H1 (cell line): ENCODE measurements at regions not wholly inside any gene's neighbourhood (a gene's known extent, or its start where the extent isn't known, plus 50 kb on each side); places are given as distances from the start of the nearest gene placed in this dataset.
"Not testable (repeated sequence)": the region's sequence is repeated elsewhere in the genome, so short reads cannot be mapped to it uniquely, and the experiment has no call there.

Experiments
- CTCF ChIA-PET: fragments of 300-600 bp; sonication (Branson Sonifier 250); formaldehyde crosslinking; loops from one replicate; lab custom pipeline; 2021; ENCODE audit not compliant: partially characterized antibody; lab: Charles Lee
- POLR2A ChIA-PET: fragments of 300-600 bp; sonication (Branson Sonifier 250); formaldehyde crosslinking; loops from one replicate; lab custom pipeline; 2021; ENCODE audit warnings: inconsistent platforms; ENCODE audit not compliant: partially characterized antibody; lab: Charles Lee
- DNase-seq, 2 experiments: peaks; one replicate each; pipeline versions ENCODE4 v3.0.0 to v3.0.0-alpha.2; 2010 to 2022; ENCODE audit warnings: low spot score in 2 of 2, low read depth in 1 of 2, mixed read lengths in 1 of 2
- FAIRE-seq: peaks from 2 replicates; lab custom pipeline; 2011; peaks lifted over from hg19 to GRCh38; lab: Jason Lieb, UNC
- H2AFZ ChIP-seq: 2 replicates; pipeline ENCODE4 v1.8.1; 2012; ENCODE audit warnings: low read length, inconsistent platforms
- H2AK5ac ChIP-seq: 2 replicates; pipeline ENCODE4 v1.6.1; 2013; ENCODE audit warnings: low read depth, low read length
- H2BK120ac ChIP-seq: replicated peaks from 2 replicates; pipeline ENCODE3; 2013; ENCODE audit warnings: low read depth, low read length, inconsistent platforms
- H2BK12ac ChIP-seq: 2 replicates; pipeline ENCODE4 v1.6.1; 2013; ENCODE audit warnings: low read depth, low read length
- H2BK15ac ChIP-seq: 2 replicates; pipeline ENCODE4 v1.6.1; 2013; ENCODE audit warnings: low read length
- H2BK20ac ChIP-seq: 2 replicates; pipeline ENCODE4 v1.6.1; 2013; ENCODE audit warnings: low read length
- H2BK5ac ChIP-seq: 2 replicates; pipeline ENCODE4 v1.6.1; 2013; ENCODE audit warnings: low read depth, low read length
- H3K14ac ChIP-seq: 2 replicates; pipeline ENCODE4 v1.6.1; 2013; ENCODE audit warnings: inconsistent platforms; ENCODE audit not compliant: insufficient read length
- H3K18ac ChIP-seq: 2 replicates; pipeline ENCODE4 v1.6.1; 2013; ENCODE audit warnings: low read length; ENCODE audit errors: extremely low read depth
- H3K23ac ChIP-seq: 2 replicates; pipeline ENCODE4 v1.6.1; 2013; ENCODE audit warnings: inconsistent platforms; ENCODE audit not compliant: insufficient read length
- H3K23me2 ChIP-seq: 2 replicates; pipeline ENCODE4 v1.6.1; 2013; ENCODE audit warnings: low read depth, low read length
- H3K27ac ChIP-seq: 2 replicates; pipeline ENCODE4 v1.6.1; 2011; ENCODE audit warnings: low read depth, low read length, inconsistent platforms
- H3K27me3 ChIP-seq, 4 experiments: replicated peaks in 1 of 4; 1 replicate in 1 of 4; 2 replicates in 3 of 4; pipeline versions ENCODE4 v1.6.1 to v1.8.1; 2011 to 2013; ENCODE audit warnings: low read length in 3 of 4, mild to moderate bottlenecking in 3 of 4, inconsistent platforms in 2 of 4, mixed read lengths in 2 of 4, moderate library complexity in 1 of 4; ENCODE audit not compliant: control insufficient read depth in 3 of 4, insufficient read depth in 3 of 4; ENCODE audit errors: extremely low read depth in 1 of 4
- H3K36me3 ChIP-seq, 4 experiments: 2 replicates each; pipeline versions ENCODE4 v1.6.1 to v1.8.1; 2011 to 2013; ENCODE audit warnings: mild to moderate bottlenecking in 4 of 4, low read length in 3 of 4, moderate library complexity in 2 of 4, control low read depth in 1 of 4, inconsistent platforms in 1 of 4; ENCODE audit not compliant: insufficient read depth in 4 of 4, control insufficient read depth in 2 of 4
- H3K4ac ChIP-seq: replicated peaks from 2 replicates; pipeline ENCODE3; 2013; ENCODE audit warnings: low read length, low read depth, mixed read lengths, inconsistent platforms; ENCODE audit not compliant: insufficient read length
- H3K4me1 ChIP-seq, 4 experiments: replicated peaks in 1 of 4; 1 replicate in 1 of 4; 2 replicates in 3 of 4; pipeline versions ENCODE4 v1.6.1 to v1.8.1; 2011 to 2013; ENCODE audit warnings: low read length in 3 of 4, inconsistent platforms in 2 of 4, mixed read lengths in 1 of 4; ENCODE audit not compliant: insufficient read depth in 4 of 4, control insufficient read depth in 3 of 4
- H3K4me2 ChIP-seq, 2 experiments: 2 replicates each; pipeline versions ENCODE4 v1.6.1 to v1.8.1; 2011 to 2013; ENCODE audit warnings: low read depth in 2 of 2, low read length in 2 of 2, control low read depth in 1 of 2, inconsistent platforms in 1 of 2, mild to moderate bottlenecking in 1 of 2; ENCODE audit not compliant: insufficient read depth in 1 of 2
- H3K4me3 ChIP-seq, 4 experiments: fragments of 200-600, 300-600 bp in 1 of 4; sonication (generic), shearing (Covaris generic), sonication (Bioruptor Twin) in 1 of 4; 2 replicates each; pipeline versions ENCODE4 v1.5.1 to v1.8.1; 2011 to 2016; ENCODE audit warnings: low read length in 4 of 4, low read depth in 3 of 4, control low read depth in 2 of 4, inconsistent platforms in 2 of 4, mild to moderate bottlenecking in 2 of 4, mixed read lengths in 1 of 4, moderate library complexity in 1 of 4; ENCODE audit not compliant: insufficient read depth in 2 of 4; ENCODE audit errors: extremely low read depth in 1 of 4
- H3K56ac ChIP-seq: replicated peaks from 2 replicates; pipeline ENCODE3; 2013; ENCODE audit warnings: low read depth, mild to moderate bottlenecking, mixed read lengths, low read length, inconsistent platforms; ENCODE audit not compliant: insufficient read length
- H3K79me1 ChIP-seq: 2 replicates; pipeline ENCODE4 v1.6.1; 2013; ENCODE audit warnings: low read depth, low read length, control low read depth
- H3K79me2 ChIP-seq, 2 experiments: 2 replicates each; pipeline versions ENCODE4 v1.6.1 to v1.8.1; 2012 to 2013; ENCODE audit warnings: low read length in 2 of 2, mild to moderate bottlenecking in 2 of 2, inconsistent platforms in 1 of 2; ENCODE audit not compliant: insufficient read depth in 2 of 2, control insufficient read depth in 1 of 2
- H3K9ac ChIP-seq, 4 experiments: replicated peaks in 1 of 4; 1 replicate in 1 of 4; 2 replicates in 3 of 4; pipeline versions ENCODE4 v1.6.1 to v1.8.1; 2011 to 2013; ENCODE audit warnings: low read depth in 3 of 4, low read length in 3 of 4, control low read depth in 2 of 4, mild to moderate bottlenecking in 2 of 4, moderate library complexity in 2 of 4, inconsistent platforms in 1 of 4; ENCODE audit errors: extremely low read depth in 1 of 4
- H3K9me3 ChIP-seq, 2 experiments: 2 replicates each; pipeline versions ENCODE4 v1.6.1 to v1.8.1; 2012 to 2013; ENCODE audit warnings: mild to moderate bottlenecking in 2 of 2, moderate library complexity in 2 of 2, control low read depth in 1 of 2, inconsistent platforms in 1 of 2, low read depth in 1 of 2, low read length in 1 of 2, mixed read lengths in 1 of 2; ENCODE audit not compliant: insufficient read depth in 2 of 2
- H4K20me1 ChIP-seq, 2 experiments: replicated peaks in 1 of 2; 2 replicates each; pipeline versions ENCODE3 to v1.8.1; 2011 to 2013; ENCODE audit warnings: inconsistent platforms in 2 of 2, low read length in 2 of 2, mild to moderate bottlenecking in 1 of 2; ENCODE audit not compliant: insufficient read depth in 2 of 2, control insufficient read depth in 1 of 2
- H4K5ac ChIP-seq: 2 replicates; pipeline ENCODE4 v1.6.1; 2013; ENCODE audit warnings: low read length, low read depth, mixed read lengths, inconsistent platforms; ENCODE audit not compliant: insufficient read length
- H4K8ac ChIP-seq: 2 replicates; pipeline ENCODE4 v1.8.0; 2013; ENCODE audit warnings: mild to moderate bottlenecking, moderate library complexity, low read length, inconsistent platforms; ENCODE audit not compliant: insufficient read depth; ENCODE audit errors: extremely low read depth
- H4K91ac ChIP-seq: replicated peaks from 2 replicates; pipeline ENCODE3; 2013; ENCODE audit warnings: low read length, mixed read lengths, inconsistent platforms; ENCODE audit not compliant: insufficient read length
- WGBS, 2 experiments: shearing (Covaris generic) in 1 of 2; methylation state at CpG; one replicate each; pipeline versions ENCODE4 v1.1.6 to v1.1.7; 2013 to 2015; ENCODE audit warnings: low lambda C conversion rate in 2 of 2, mixed read lengths in 2 of 2, inconsistent platforms in 1 of 2, low coverage in 1 of 2, missing lambda C conversion rate in 1 of 2; ENCODE audit not compliant: insufficient replicate concordance in 2 of 2, insufficient coverage in 1 of 2, insufficient read length in 1 of 2; ENCODE audit errors: extremely low coverage in 1 of 2, missing lambda C conversion rate in 1 of 2; 5-methylcytosine and 5-hydroxymethylcytosine counted together

- H3K4me2 ChIP-seq, H2BK15ac ChIP-seq, H3K4me1 ChIP-seq, DNase-seq, H2BK120ac ChIP-seq, H3K27ac ChIP-seq, H2BK12ac ChIP-seq, POLR2A ChIA-PET, FAIRE-seq, CTCF ChIA-PET, H4K91ac ChIP-seq, H2AFZ ChIP-seq, H4K20me1 ChIP-seq, H3K23me2 ChIP-seq, H3K27me3 ChIP-seq, H3K4ac ChIP-seq, H4K5ac ChIP-seq, H2BK20ac ChIP-seq, H2AK5ac ChIP-seq, H3K23ac ChIP-seq, H3K9ac ChIP-seq, H3K14ac ChIP-seq, H3K79me2 ChIP-seq, H2BK5ac ChIP-seq, H3K4me3 ChIP-seq, H3K79me1 ChIP-seq, H3K56ac ChIP-seq, H4K8ac ChIP-seq, H3K18ac ChIP-seq: not testable (repeated sequence)
- WGBS, 2 experiments: 96% methylated on average over 21 of the region's 26 CpGs; no CpG with 5 or more reads in 1 of the 2 experiments
- Histone ChIP-seq H3K36me3 (peaks cover 0 to 11% (median 1%) of the 10 kb centered on the region in 4 experiments; a peak in 2 of 8 replicates), H3K9me3 (peaks cover 24 to 28% of the 10 kb centered on the region in 2 experiments)
Measured at GRCh38 chr2:160762493-160763128, 269.0 kb upstream of the RBMS1 start.
